SHP77 treated with DMSO at 0.1 percent for 48 hours (cell line): ENCODE measurements at regions not wholly inside any gene's neighbourhood (a gene's known extent, or its start where the extent isn't known, plus 50 kb on each side); places are given as distances from the start of the nearest gene placed in this dataset.
"Not testable (repeated sequence)": the region's sequence is repeated elsewhere in the genome, so short reads cannot be mapped to it uniquely, and the experiment has no call there.

Source experiments
- DNase-seq: peaks from one replicate; lab custom pipeline; 2025; lab: John Stamatoyannopoulos, UW

DNA sequence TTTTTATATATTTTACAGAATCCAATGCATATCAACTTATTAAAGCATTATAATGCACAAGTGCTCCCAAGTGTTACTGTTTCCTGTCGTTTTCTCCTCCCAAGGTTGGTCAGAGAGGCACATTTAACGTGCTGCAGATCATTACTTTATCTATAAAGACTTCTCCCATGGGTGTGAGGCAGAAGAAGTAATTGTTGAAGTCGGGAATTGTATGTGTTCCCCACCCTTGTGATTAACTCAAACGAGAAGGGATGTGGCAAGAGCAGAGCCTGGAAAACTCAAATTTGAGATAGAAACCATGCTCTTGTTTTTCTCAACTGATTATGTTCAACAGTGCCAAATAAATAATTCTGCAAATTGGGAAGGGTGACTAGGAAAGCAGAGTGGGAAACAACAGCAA lies 412.5 kb upstream of the ADAMTS5 start:
- no peak for DNase-seq

DNA sequence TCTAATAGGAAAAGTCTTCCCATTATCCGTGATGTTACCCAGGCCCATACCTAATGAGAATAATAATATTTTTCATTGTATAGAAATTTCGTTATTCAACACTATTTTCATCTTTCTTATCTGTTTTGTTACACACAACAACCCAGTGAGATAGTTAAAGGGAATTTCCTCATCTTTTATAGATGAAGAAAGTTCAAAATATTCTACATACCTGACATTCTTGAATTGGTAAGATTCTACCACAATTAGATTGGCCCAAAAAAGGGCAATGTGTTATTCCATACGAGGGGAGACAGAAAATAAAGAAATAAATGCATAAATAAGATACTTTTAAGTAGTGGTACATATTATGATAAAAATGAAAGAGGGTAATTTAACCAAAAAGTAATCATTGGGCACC lies 405.5 kb upstream of the ADAMTS5 start:
- no peak for DNase-seq

DNA sequence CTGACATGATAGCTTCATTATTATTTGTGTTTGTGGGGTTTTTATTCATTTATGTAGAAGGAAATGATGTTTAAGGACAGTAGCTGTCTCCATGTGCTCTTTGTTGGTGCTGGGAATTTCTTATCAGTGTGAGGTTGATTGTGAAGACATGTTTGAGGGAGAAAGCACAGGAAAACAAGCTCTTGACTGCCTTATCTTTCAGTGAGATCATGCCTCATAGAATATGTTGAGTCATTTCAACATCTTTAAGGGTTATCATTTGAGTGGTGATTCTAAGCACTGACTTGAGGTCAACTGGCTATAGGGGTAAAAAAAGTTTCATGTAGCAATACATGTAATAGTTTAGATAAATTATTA lies 405.1 kb upstream of the ADAMTS5 start:
- no peak for DNase-seq

DNA sequence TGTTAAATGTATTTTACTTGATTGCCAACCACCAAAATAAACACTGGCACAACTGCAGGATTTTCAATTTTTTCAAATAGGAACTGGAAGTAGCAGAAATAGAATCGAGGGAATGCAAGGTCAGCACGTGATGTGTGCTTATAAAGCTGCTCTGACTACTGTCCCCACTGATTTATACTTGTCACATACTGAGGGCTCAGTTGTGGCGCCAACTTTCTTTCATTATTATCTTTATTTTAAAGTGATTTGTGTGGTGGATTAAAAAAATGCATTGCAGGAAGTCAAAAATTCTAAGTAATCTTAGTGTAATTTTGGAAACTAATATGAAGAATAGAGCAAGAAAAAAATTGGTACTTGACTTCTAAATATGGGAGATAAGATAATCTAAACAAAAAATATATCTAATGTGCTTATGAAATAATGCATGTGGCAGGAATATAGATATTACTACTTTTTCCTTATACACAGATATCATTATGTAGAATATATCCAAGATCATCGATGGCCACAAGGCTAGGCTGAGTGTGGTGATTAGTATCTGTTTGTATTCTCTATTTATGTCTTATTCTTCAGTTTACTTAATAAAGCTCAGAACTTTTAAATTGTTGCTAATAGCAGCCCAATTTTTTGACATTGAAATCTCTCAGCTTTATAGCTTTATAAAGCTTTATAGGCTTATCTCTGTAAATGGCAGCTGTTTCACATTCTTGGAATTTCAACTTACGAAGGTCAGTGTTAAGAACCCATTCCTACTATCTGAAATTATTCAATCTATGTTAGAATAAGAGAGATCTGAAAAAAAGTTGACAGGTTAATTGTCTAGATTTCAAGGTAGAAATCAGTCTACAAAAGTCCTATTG lies 404.5 kb upstream of the ADAMTS5 start:
- no peak for DNase-seq

DNA sequence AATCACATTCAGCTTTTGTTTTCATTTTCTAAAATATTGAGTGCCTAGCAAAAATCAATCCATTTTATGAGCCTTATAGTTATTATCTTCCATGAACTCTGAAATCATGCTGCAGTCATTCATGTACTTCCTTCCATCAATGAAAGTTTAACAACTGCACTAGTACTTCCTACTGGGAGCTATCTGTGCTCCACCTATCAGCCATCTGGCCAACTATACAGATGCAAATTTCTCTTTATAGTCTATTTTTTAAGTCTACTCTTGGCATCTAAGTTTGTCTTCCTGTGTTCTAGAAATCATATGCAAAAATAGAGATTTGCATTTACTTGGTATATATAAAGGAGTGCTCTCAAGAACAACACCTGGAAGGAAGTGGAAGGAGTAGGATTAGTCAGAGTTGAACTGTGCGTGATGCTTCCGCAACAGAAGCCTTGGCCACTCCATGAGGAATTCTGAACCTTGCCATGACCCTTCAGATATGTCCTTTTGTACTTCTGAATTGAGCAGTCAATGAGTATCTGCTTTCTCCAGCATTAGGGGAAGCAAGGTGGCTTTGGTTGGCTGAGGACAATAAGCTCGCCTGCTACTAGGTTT lies 403.2 kb upstream of the ADAMTS5 start:
- no peak for DNase-seq

DNA sequence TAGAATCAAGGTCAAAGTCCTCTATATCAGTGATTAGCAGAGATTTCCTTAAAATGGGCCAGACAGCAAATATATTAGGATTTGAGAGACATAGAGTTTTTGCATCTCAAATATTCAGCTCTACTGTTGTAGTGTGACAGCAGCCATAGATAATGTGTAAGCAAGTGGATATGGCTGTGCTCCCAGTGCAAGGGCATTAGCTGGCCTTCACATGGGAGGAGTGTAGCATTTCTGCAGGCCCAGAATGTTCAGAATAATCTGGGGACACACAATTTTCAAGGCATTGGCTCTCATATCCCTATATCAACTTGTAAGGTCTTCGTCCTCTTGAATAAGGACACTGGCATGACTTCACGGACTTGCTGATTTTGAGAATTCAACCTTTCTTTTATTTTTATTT lies 402.3 kb upstream of the ADAMTS5 start:
- no peak for DNase-seq

DNA sequence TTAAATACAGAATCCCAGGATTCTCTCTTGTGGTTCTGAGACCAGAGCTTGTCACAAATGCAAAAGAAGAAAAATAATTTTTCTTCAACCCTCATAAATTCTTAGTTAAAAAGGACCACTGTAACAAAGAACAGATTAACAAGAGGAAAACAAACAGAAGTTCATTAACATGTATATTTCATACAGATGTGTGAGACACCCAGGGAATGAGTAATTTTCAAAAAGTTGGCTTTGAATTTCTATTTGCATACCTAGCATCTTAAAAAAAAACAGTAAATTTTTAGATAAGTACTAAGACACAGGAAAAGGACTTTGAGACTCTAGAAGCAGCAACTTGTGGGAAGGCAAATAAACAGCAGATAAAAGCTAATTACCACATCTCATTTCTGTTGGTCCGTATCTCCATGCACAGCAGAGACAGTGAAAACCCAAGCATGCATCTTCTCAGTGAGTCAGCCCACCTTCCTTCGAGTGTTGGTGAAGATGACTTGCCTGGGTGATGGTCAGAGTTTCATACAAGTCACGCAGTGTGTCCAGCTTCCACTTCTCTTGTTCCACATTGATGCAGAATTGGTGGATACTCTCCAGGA lies 399.9 kb upstream of the ADAMTS5 start:
- no peak for DNase-seq

DNA sequence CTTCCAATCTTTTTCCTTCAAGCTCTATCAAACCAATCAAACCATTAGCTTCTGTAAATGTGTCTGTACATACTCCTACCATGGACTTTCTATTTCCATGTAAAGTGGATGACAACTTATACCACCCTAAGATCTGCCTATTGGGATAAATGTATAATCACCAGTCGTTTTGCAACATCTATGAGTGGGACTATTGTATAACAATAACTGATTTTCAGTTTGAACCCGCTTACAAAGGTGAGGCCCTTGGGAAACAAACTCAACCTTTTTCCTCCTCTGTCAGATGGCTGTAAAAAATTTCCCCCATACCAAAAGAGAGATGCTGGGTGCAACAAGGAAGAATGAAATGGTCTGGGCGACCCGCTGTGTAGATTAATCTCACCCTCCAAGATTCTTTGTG lies 399.1 kb upstream of the ADAMTS5 start:
- no peak for DNase-seq

DNA sequence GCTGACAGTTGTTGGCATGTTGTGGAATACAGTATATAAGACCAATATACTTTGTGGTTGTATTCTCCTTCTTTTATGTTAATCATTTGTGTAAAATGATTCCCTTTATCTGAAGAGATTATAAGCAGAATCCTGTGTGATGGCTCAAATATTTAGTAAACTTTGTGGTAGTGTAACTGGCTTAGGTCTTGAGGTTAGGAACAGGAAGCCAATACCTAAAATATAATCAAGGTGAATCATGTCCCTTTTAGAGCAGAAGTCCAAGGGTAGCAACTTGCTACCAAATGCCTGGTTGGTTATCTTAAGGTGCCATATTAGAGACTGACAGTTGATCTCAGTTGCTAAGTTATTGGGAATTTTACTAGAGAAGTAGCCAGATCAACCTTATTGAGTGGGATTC lies 398.5 kb upstream of the ADAMTS5 start:
- DNase-seq, result no peak

DNA sequence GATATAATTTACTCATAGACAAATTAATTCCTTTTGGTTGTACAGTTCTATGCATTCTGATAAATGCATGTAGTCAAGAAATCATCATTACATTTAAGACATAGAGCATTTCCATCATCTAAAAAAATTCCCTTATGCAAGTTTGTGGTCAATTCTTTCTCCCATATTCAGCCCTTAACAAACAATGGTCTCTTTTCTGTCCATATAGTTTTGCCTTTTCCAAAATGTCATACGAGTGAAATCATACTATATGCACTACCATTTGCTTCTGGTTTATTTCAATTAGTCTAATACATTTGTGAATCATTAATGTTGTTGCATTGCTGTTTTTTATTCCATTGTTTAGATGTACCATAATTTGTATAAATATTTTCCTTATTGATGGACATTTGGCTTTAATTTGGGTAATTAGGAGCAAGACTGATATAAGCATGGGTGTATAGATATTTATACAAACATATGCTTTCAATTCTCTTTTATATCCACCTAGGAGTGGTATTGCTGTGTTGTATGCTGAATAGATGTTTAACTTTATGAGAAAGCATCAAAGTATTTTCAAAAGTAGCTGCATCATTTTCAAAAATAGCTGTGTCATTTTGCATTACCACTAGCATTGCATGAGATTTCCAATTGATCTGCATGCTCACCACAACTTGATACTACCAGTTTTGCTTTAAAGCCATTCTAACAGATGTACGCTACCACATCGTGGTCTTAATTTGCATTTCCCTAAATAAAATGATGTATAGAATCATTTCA lies 397.0 kb upstream of the ADAMTS5 start:
- DNase-seq, result no peak

DNA sequence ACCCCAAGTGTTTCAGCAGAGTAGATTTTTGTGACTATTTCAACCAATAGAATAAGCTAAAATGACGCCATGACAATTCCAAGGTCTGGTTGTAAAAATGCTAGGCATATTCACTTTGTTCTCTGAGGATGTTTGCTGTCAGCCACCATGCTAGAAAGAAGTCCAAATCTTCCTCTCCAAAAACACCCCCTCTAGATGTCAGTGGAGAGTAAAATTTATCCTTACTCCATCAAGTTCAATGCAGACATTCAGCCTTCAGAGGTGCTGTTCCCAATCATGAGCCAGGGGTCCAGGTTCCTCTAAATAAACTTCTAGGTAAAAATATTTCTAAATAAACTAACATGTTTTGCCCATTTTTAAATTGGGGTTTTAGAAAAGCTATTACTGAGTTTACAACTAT lies 395.4 kb upstream of the ADAMTS5 start:
- no peak for DNase-seq

DNA sequence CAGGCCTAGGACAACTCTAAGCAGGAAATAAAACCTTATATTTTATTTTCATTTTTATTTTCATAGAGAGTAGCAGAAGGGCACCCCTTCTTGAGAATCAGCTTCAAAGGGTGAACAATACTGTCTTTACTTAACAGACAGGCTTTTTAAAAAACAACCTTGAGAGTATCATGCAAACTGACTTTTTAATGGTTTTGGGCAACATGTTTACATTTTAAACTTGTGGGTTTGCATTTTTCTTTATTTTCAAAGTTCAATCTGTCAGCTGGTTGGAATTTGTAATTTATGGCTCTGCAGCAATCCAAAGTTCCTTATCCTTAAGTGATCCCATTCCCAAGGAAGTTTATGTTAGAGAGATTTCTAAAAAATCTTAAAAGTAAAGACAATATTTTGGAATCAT lies 392.3 kb upstream of the ADAMTS5 start:
- DNase-seq, result no peak

DNA sequence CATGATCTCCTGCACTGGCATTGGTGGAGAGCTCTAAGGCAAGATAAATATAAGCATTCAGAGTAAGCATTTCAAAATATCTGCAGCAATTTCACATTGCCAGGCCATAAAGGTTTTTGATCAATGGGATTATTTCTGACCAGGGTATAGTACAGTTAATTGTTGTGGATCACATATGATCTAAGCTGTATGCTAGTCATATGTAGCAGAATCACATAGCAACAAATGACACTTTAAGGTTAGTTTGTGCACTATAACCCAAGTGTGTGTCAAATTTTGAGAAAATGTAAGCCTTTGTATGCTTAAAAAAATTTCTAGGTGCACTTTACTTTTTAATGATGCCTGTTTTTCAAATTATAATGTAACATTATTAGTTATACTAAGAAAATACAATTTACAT lies 386.0 kb upstream of the ADAMTS5 start:
- no peak for DNase-seq

DNA sequence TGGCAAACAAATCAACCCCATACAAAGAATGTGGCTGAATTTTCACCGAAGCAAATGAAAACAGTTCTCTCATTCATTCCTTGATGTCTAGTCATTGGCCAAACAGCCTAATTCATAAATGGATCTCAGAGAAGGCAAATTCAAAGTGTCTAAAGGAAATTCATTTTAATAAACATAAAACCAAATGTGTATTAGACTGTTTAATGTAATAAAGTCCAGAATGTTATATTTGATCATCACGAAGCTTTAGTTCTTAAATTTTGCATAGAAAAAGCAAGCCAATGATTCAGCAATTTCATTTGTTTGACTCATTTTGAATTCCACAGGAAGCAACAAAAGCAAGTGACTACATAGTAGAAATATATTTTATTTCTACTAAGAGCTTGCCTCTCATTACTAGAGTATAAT lies 379.2 kb upstream of the ADAMTS5 start:
- no peak for DNase-seq

DNA sequence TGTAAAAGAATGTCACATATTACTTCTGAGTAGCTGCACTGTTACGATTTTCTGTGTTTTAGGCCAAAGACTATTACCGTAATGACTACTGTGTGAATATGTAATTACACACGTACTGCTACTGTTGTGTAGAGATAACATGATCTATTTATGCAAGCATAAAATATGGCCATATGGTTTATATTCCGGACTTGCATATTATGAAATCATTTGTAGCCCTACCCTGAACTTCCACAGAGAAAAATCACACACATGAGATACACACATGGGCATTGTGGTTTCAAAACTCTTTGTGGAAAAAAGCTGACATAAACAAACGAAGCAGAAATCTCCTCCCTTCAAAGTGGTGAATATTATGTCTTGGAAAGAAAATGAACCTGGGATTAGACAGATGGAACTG lies 373.0 kb upstream of the ADAMTS5 start:
- DNase-seq, result no peak

DNA sequence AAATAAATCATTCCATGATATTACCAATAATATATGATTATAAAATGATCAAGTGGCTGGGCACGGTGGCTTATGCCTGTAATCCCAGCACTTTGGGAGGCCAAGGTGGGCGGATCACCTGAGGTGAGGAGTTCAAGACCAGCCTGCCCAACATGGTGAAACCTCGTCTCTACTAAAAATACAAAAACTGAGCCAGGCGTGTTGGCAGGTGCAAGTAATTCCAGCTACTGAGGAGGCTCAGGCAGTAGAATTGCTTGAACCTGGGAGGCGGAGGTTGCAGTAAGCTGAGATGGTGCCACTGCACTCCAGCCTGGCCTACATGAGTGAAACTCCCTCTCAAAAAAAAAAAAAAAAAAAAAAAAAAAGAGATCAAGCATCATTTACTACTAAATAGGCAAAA lies 371.1 kb upstream of the ADAMTS5 start:
- not testable (repeated sequence) for DNase-seq

DNA sequence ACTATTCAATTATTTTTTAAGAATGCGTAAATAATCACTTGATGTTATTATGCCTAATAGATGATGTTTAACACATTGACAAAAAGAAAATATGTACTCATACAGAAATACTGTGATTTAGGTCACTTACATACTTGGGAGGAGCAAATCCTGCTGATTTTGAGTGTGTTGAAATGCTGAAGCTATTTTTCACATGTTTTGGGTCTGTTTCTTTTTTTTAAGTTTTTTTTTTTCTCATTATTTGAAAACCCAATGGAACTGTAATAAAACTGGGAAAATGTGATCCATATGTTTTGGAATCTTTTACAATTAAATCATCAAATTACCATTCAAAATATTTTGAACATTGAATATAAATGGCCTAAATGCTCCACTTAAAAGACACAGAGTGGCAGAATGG lies 366.2 kb upstream of the ADAMTS5 start:
- DNase-seq, result no peak

DNA sequence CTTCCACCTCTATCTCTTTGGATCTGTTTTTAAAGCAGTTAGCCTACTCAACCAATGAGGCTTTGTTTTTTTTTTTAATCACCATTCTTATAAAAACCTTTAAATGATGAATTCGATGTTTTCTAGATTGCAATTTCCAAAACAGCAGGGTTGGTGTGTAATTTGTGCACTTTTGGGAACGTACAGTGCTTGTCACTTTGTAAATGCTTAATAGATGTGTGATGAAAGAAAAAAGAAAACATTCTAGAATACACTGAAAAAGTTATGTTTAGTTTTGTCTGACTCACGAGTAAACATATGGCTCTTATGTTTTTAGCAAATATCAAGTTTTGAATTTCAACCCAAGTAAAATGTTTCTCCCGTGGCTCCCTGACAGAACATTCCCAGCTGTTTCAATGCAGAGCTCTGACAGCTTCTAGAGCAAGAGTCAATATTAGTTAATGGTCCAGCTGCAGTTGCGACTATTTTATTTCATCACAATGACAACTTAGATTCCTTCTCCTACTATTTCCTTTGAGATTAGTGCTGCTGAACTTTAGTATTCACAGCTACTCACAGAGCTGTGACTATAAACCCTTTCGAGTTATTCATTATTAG lies 362.5 kb upstream of the ADAMTS5 start:
- DNase-seq, result no peak

DNA sequence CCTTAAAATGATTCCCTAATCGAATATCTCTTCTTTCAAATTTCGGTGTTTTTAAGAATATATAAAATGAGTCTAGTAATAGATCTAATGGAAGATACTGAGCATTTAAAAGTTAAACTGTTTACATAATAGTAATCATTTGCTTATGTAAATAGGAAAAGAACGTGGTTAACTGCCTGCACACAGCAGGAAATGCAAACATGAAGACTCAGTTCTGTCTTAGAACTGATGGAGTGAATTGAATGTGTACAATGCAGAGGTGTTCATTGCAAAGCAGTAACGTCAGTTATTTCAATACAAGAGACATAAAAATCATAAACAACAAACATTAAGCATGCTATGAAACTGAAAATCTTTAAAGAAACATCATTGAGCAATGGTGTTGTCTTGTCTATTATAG lies 359.4 kb upstream of the ADAMTS5 start:
- DNase-seq, result no peak

DNA sequence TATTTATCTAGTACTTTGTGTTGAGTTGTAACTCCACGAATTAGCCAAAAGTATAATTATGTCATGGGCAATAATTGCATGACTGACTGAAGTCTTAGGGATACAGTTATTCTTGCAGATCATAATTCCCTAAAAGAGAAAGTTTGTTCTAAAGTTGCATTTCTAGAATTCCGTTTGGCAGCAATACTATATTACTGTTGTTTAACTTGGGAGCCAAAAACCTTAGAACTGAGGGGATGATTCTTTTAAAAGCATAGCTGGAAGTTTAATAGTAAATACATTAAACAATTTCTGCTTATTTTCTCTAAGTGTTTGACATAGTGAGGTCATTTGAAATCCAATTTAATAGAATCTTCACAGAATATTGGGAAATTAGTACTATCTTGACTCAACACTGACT lies 356.4 kb upstream of the ADAMTS5 start:
- no peak for DNase-seq

DNA sequence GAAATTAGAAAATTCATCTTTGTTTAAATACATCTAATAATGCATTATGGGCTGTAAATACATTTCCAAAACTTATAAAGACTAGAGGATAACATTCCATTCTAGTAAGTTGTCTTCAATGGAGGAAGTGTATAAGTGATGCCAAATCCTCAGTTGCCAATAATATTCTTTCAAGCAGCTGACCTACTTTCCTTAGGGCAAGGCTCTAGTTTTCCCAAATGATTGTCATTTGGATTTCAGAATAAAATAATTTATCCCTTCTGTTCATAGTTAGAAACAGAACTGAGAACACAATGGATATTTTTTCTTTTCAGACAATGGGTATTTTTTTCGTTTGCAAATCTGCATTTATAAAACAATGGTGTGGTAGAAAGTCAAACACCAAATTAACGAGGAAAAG lies 354.9 kb upstream of the ADAMTS5 start:
- no peak for DNase-seq

DNA sequence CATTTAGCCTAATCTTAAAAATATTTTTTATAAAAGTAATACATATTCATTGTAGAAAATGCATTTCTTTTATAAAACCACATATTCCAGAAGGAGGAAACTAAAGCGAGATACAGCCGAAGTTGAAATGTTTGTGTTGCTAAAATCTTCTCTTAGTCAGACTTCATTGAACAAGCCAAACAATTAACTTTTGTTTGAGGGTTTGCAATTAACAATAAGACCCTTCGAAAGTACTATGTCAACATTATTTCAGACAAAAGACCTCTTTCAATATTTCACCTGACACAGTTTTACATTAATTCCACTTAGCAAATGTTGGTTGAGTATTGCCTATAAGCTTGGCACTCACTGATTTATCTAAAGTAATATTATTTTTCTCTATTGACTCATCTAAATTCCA lies 354.0 kb upstream of the ADAMTS5 start:
- DNase-seq, result no peak
